ENCODE measurements at regions not wholly inside any gene's neighbourhood (a gene's known extent, or its start where the extent isn't known, plus 50 kb on each side); places are given as distances from the start of the nearest gene placed in this dataset.

DNA sequence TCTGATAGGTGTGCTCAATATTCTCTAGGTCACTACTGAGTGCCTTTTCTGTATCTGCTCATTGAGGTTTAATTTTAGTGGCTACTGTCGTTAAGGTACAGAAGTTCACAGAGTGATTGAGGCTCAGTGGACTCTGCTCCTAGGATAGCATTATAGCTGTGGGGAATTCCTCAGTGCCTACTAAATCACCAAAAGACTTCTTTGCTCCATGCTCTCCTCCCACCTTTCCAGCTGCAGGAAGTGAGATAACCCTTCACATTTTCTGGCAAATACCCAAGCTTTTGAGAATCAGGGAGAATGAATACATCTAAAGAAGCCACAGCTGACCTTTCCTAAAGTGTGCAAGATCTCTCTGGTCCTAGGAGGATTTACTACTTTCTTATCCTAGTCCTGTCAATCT lies 95.2 kb upstream of the FSIP2 start:
- TF ChIP-seq, protein P1, sequence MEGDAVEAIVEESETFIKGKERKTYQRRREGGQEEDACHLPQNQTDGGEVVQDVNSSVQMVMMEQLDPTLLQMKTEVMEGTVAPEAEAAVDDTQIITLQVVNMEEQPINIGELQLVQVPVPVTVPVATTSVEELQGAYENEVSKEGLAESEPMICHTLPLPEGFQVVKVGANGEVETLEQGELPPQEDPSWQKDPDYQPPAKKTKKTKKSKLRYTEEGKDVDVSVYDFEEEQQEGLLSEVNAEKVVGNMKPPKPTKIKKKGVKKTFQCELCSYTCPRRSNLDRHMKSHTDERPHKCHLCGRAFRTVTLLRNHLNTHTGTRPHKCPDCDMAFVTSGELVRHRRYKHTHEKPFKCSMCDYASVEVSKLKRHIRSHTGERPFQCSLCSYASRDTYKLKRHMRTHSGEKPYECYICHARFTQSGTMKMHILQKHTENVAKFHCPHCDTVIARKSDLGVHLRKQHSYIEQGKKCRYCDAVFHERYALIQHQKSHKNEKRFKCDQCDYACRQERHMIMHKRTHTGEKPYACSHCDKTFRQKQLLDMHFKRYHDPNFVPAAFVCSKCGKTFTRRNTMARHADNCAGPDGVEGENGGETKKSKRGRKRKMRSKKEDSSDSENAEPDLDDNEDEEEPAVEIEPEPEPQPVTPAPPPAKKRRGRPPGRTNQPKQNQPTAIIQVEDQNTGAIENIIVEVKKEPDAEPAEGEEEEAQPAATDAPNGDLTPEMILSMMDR (IDR thresholded peaks at IDR 0.05): no peak
- no peak for TF ChIP-seq POLR2A (IDR thresholded peaks at IDR 0.05)

All from uterus (tissue), 2 donors.